ENCODE measurements at regions not wholly inside any gene's neighbourhood (a gene's known extent, or its start where the extent isn't known, plus 50 kb on each side); places are given as distances from the start of the nearest gene placed in this dataset.

GRCh38 chr1:104229860-104230259 lies 480.2 kb downstream of the AMY1C start:
- Histone ChIP-seq H2BK20ac (ENCODE audit: low read depth, low read length, poor library complexity, severe bottlenecking) (no peak overlapping the region), H3K14ac (ENCODE audit: insufficient read depth, low read length) (no peak overlapping the region), H3K23ac (ENCODE audit: insufficient read length, low read depth, low read length) (no peak overlapping the region), H3K79me2 (ENCODE audit: insufficient read depth, low read length) (no peaks in the 10 kb centered on the region), H3K27ac (ENCODE audit: insufficient read length, low read depth, low read length) (no peak overlapping the region), H4K8ac (replicated peaks; ENCODE audit: insufficient read length, low read depth, low read length) (no peak overlapping the region), H2AFZ (ENCODE audit: low read length) (no peak overlapping the region), H3K56ac (ENCODE audit: insufficient read length, low read depth, low read length) (no peak overlapping the region), H3K79me1 (ENCODE audit: insufficient read depth, low read depth, low read length, poor library complexity, severe bottlenecking) (no peaks in the 10 kb centered on the region), H2BK12ac (ENCODE audit: insufficient read length, low read depth, low read length) (no peak overlapping the region), H3K9ac (ENCODE audit: extremely low read depth, insufficient read length, low read length) (no peak overlapping the region), H3T11ph (ENCODE audit: low read length) (no peak overlapping the region), H4K20me1 (ENCODE audit: control insufficient read depth, insufficient read depth, insufficient read length) (no peaks in the 10 kb centered on the region), H3K23me2 (ENCODE audit: insufficient read length, low read depth, low read length, poor library complexity, severe bottlenecking) (no peaks in the 10 kb centered on the region), H3K9me3 (ENCODE audit: control insufficient read depth, low read depth, low read length) (no peaks in the 10 kb centered on the region), H4K91ac (ENCODE audit: insufficient read length, low read depth, low read length) (no peak overlapping the region), H2AK5ac (ENCODE audit: insufficient read length, low read length) (no peak overlapping the region), H4K5ac (ENCODE audit: insufficient read length, low read depth, low read length) (no peak overlapping the region), H2BK5ac (ENCODE audit: insufficient read length, low read length) (no peak overlapping the region), H3K18ac (ENCODE audit: insufficient read length, low read depth, low read length) (no peak overlapping the region), H3K4me1 (ENCODE audit: insufficient read depth, low read length) (no peaks in the 10 kb centered on the region), H2BK120ac (ENCODE audit: low read depth, low read length, poor library complexity, severe bottlenecking) (no peak overlapping the region), H2BK15ac (ENCODE audit: low read depth, low read length) (no peak overlapping the region), H3K27me3 (ENCODE audit: insufficient read depth, low read length) (no peaks in the 10 kb centered on the region), H3K4ac (ENCODE audit: low read depth, low read length) (no peak overlapping the region), H3K4me2 (ENCODE audit: insufficient read depth, insufficient read length, low read length) (no peak overlapping the region)
- TF ChIP-seq CTCF (conservative IDR thresholded peaks at IDR 0.05): no peak
- Mint-ChIP-seq H3K9me3 (no peaks in the 10 kb centered on the region; a peak in 1 of 5 replicates), H3K4me3 (no peak overlapping the region), H3K27me3 (ENCODE audit: low read depth) (no peaks in the 10 kb centered on the region), H3K36me3 (ENCODE audit: insufficient read depth in 1 of 3, low read depth in 3 of 3) (no peaks in the 10 kb centered on the region), H3K27ac (no peak overlapping the region), H3K4me1 (no peaks in the 10 kb centered on the region)
- no peak for DNase-seq
- no CpG with 5 or more reads among the region's 3 CpGs for WGBS (ENCODE audit: extremely low coverage, insufficient read length, low lambda C conversion rate)

Measured in H9 (cell line).